HG02981 (cell line): ENCODE measurements at regions not wholly inside any gene's neighbourhood (a gene's known extent, or its start where the extent isn't known, plus 50 kb on each side); places are given as distances from the start of the nearest gene placed in this dataset.

Source experiments
- ATAC-seq: cut with Tn5 transposase; IDR thresholded peaks from one replicate; pipeline ENCODE4 v1.9.1; 2021; ENCODE audit warnings: mild to moderate bottlenecking, moderate library complexity; ENCODE audit not compliant: unreplicated experiment

- ATAC-seq = no peak
Measured at GRCh38 chr18:30376515-30376914, 666.0 kb downstream of the DSC3 start.

GRCh38 chr18:30361864-30362540, 680.5 kb downstream of the DSC3 start:
- no peak for ATAC-seq

GRCh38 chr18:30359521-30359920, 683.0 kb downstream of the DSC3 start:
- ATAC-seq = no peak

- ATAC-seq = no peak
Measured at GRCh38 chr18:30358555-30358954, 684.0 kb downstream of the DSC3 start.

GRCh38 chr18:30352551-30353168, 689.9 kb downstream of the DSC3 start:
- no peak for ATAC-seq

GRCh38 chr18:30350263-30350662, 692.3 kb downstream of the DSC3 start:
- no peak for ATAC-seq

- no peak for ATAC-seq
Measured at GRCh38 chr18:30343090-30343489, 699.5 kb downstream of the DSC3 start.

- no peak for ATAC-seq
Measured at GRCh38 chr18:30342675-30343074, 699.9 kb downstream of the DSC3 start.

- ATAC-seq = no peak
Measured at GRCh38 chr18:30334781-30335180, 707.8 kb downstream of the DSC3 start.

- no peak for ATAC-seq
Measured at GRCh38 chr18:30333310-30333709, 709.2 kb downstream of the DSC3 start.

- no peak for ATAC-seq
Measured at GRCh38 chr18:30328839-30329238, 713.7 kb downstream of the DSC3 start.

- ATAC-seq = no peak
Measured at GRCh38 chr18:30302181-30302580, 740.4 kb downstream of the DSC3 start.

GRCh38 chr18:30298769-30299168, 743.8 kb downstream of the DSC3 start:
- no peak for ATAC-seq

GRCh38 chr18:30288662-30289414, 753.7 kb downstream of the DSC3 start:
- ATAC-seq = no peak

GRCh38 chr18:30280861-30281470, 761.6 kb downstream of the DSC3 start:
- peak; percentile 72 for ATAC-seq

GRCh38 chr18:30280186-30280585, 762.4 kb downstream of the DSC3 start:
- no peak for ATAC-seq

GRCh38 chr18:30277676-30278075, 764.9 kb downstream of the DSC3 start:
- no peak for ATAC-seq

- ATAC-seq = no peak
Measured at GRCh38 chr18:30271716-30272115, 770.8 kb downstream of the DSC3 start.

GRCh38 chr18:30265190-30265589, 777.4 kb downstream of the DSC3 start:
- no peak for ATAC-seq

- ATAC-seq = no peak
Measured at GRCh38 chr18:30254331-30254730, 788.2 kb downstream of the DSC3 start.

GRCh38 chr18:30248056-30248455, 794.5 kb downstream of the DSC3 start:
- ATAC-seq = no peak
